GM18499 (cell line): ENCODE measurements at regions not wholly inside any gene's neighbourhood (a gene's known extent, or its start where the extent isn't known, plus 50 kb on each side); places are given as distances from the start of the nearest gene placed in this dataset.

Experiments used
- ATAC-seq: cut with Tn5 transposase; IDR thresholded peaks from one replicate; pipeline ENCODE4 v1.9.1; 2021; ENCODE audit warnings: moderate number of reproducible peaks; ENCODE audit not compliant: insufficient read depth, unreplicated experiment

GRCh38 chr7:25031007-25031406, 51.0 kb upstream of the OSBPL3 start:
- peak; percentile 74 for ATAC-seq
